OCI-M2 (cell line): ENCODE measurements at regions not wholly inside any gene's neighbourhood (a gene's known extent, or its start where the extent isn't known, plus 50 kb on each side); places are given as distances from the start of the nearest gene placed in this dataset.

ENCODE experiments used
- DNase-seq: peaks from one replicate; lab custom pipeline; 2025; ENCODE audit not compliant: unreplicated experiment; lab: John Stamatoyannopoulos, UW

DNA sequence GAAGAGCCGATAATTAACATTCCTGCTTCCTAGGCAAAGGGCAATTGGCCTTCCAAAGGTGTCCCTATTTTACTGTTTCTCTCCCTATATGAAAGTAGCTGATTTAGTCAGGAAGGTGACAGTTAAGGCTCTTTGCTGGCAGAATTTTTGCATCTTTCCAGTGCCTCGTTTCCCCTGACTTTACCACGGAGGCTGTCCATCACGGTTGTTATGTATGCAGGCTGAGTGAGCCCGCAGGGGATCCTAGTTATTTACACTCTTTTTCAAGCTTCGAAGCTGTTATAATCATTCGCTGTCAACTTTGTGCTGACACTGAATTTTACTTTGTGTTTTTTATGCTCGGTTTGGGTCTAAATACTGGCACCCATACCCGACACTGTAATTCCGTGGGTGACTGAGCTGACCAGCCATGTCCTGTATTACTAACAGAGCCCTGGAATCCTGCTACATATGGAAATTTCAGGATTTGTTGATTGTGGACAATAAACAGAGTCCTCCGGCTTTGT, 713.8 kb upstream of the FANCL start:
- no peak for DNase-seq

DNA sequence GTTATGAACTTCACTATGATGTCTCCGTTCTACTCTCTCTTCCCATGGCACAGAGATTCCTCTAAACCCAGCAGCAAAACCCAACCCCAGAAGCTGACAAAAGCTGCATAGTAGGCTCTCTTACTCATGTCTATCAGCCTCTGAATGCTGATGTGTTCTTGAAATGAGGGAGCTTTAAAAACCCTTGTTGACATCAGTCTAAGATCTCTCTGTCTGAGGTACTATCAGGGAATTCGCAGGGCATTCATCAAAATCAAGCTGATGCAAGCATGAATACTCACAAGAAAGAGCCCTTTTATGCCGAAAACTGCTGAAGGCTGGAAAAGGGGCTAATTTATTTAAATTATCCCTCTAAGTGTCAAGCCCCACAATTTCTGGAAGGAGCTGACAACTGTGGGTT, 710.6 kb upstream of the FANCL start:
- DNase-seq, result no peak

DNA sequence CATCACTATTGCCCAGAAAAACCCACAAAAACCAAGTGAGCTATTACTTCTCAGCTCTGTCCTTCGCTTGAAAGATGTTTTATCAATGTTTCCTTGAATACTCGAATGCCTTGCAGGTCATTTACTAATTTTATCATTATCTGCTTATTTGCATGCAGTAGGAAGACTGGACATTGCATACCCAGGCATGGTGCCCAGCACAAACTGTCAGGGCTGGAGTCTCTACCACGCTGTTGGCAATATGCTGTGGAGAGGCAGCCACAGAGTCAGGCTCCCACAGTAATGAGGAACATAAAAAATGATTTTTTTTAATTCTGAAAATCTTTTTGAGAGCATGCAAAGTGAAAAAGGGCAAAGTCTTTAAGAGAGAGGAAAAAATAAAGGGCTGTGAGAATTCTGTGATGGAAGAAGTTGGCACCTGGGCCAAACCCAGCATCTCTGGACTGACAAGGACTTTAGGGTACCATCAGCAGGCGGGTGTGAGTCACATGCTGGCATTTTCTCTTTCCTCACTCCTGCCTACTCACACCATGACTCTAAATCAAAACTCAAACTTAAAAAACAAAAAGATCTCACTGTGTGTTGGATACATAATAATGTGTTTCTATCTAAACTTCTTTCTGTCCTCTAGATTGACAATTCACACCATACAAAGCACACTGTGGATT, 709.8 kb upstream of the FANCL start:
- DNase-seq, result no peak

DNA sequence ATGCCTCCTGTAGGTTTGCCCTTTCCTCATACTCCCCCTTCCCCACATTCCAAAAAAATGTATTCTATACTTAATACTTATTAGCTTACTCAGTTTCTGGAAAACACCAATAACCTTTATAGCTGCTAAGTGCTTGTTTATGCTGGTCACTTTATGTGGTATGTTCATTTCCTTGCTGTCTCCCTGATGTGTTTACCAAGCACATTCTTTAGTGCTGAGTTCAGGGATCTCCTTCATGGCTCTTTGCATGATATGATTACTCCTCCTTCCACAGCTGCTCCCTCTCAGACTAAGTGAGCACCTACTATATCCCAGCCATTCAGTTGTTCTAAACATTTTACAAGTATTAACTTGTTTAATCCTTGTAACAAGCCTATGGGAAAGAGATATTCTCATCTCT, 698.3 kb upstream of the FANCL start:
- no peak for DNase-seq

DNA sequence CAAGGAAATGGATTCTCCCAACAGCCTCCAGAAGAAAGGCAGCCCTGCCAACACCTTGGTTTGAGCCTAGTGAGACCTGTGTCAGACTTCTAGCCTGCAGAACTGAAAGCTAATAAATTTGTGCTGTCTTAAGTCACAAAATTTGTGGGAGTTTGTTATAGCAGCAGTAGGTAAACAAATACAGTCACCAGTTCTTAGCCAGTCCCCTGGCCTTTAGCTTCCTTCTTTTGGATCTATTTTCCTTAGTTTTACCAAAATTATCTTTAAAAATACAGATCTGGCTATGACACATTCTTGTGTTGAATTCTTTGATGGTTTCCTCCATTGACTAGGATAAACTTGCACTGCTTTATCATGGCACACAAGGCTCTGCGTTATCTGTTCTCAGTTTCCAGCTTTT, 697.9 kb upstream of the FANCL start:
- no peak for DNase-seq

DNA sequence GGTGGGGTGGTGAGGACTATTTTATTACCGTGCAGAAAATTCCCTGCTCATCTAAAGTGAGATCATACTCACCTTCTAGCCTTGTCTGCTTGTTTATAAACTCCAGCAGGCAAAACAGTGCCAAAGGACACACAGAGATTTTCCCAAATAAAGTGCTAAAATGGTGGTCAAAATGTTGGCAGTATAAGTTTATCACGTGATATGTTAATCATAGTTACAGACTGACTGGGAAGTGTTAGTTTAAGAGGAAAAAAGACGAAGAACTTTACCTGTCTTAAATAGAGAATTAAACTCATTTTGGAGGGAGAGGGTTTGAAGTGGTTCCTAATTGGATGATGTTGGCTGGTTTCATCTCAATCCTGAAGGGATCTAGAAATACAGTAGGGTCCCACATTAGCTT, 691.7 kb upstream of the FANCL start:
- DNase-seq, result no peak

DNA sequence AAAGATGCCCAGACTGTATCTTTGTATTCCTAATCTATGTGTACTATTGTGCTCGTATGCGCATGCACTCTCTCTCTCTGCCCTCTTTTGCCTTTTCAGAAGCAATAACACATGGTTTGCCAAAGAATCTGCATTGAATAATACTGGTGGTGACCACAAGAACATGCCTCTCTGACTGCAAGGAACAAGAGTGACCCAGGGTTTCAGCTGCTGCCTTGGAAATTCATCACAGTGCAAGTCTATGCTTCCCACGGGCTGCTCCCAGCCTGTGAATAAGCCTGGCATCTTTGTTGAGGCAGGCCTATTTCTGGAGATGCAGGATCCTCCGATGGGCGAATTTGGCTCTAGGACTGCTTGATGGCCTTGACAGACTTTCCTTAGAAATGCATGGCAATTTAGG, 689.4 kb upstream of the FANCL start:
- DNase-seq, result no peak

DNA sequence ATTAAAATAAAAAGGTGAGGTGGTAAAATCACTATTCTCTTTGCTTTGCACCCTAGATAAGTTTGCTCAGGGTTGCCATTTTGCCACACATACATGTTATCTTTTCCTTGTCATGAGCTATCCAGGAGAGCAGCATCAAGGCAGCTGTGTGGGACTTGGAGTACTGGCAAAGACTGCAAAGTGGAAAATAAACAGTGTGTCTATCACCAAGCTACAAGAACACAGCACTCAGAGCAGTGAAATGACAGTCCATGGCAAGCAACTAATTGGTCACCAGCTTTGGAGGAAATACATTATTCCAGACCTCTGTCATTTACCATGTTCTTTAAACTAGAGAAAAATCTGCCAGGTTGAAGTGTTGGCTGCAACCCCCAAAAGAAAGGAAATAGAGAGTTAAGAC, 687.8 kb upstream of the FANCL start:
- no peak for DNase-seq

DNA sequence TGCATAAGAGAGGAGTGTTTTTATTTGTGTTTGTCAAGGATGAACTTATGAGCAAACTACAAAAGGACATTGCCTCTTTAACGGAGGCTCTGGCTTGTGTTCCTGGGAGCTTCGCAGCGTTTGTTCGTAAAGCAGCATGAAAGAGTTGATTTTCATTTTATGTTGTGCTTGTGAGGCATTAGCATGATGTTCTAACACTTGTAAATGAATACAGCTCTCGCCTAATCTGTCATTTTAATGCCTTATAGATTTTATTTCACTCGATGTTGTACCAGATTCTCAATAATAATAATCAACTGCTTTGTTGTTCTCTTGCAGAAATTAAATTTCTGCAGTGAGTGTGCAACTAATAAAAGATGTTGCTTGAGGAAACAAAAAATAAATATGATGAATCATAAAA, 687.3 kb upstream of the FANCL start:
- no peak for DNase-seq

DNA sequence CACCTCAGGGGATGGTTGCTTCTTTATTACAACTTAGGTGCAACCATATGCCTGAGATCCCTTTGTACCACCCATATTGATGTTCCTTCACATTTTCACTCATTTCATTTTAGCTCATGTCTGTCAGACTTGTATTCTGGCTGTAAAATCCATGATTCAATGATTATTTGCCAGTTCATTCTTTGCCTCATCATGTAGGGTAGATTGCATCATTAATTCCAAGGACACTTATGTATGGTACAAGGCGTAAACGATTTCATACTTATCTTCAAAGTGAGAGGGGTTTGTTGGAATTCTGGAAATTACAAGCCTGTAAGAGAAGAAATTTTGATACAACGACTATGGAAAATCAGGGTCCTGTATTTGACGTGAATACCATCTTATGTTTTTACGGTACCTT, 685.0 kb upstream of the FANCL start:
- DNase-seq, result no peak

DNA sequence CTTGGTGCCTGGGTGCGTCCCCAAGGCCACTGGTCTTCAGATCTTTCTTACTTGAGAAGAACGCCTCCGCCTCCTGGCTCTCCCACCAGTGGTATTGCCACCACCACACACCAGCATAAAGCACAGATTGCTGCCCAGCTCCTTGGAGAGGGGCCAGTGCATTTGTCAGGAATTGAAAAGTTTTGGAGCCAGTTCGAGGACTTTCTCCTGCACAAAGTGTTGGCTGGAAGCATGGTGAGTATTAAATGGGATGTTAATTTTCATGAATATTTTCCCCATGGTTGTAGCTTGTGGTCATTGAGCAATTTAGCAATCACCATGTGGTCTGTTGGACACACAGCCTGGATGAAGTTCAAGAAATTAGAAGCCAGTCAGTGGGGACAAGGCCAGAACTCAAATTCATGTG, 684.6 kb upstream of the FANCL start:
- DNase-seq, result no peak

DNA sequence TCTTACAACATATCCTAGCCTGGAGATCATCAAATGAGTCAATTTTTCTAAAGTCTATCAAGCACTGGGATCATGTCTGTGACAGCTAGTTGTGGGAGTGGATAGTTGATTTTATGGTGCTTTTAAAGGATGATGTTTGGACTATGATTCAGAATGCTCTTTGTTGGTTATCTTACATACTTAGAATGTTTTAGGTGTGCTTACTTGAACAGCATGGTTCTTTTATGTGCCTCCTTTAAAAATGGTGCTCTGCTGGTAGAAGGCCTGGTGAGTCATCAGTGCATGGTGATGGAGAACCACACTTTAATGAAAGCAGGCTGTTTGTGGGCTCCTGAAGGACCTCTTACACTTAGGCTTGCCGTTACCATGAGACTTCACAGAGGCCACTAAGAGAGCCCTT, 682.7 kb upstream of the FANCL start:
- no peak for DNase-seq

DNA sequence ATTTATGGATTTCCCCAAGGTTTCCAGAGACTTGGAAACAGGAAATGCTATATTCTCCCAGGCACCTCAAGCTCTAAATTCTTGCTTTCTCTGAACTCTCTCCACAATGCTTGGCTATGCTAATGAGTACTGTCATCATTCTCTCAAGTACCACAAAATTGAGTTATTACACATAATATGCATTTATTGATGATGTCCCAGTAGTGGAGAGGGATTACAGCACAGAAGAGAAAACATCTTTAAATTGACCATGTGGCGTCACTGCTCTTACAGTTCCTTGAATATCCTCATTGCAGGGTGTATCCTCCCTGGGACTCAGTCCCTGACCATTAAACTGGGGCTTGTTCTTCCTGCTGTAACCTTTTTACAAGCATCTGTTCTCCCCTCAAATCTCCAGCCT, 681.1 kb upstream of the FANCL start:
- DNase-seq, result no peak

DNA sequence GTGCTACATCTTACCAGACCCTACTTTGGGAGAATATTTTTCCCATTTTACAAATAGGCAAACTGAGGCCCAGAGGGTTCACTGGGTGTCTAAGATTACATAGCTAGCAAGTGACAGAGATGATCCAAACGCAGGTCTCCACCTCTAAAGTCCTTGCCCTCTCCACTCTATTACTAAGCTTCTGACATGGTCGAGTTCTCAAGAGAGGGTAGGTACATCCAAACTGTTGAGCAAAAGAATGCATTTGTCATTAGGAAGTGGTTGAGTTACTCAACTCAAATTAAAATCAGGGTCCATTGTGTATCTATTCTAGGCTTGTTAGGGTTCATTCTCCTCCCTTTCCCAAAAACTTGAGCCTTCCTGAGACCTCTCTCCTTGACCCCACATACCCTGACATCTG, 680.6 kb upstream of the FANCL start:
- no peak for DNase-seq

DNA sequence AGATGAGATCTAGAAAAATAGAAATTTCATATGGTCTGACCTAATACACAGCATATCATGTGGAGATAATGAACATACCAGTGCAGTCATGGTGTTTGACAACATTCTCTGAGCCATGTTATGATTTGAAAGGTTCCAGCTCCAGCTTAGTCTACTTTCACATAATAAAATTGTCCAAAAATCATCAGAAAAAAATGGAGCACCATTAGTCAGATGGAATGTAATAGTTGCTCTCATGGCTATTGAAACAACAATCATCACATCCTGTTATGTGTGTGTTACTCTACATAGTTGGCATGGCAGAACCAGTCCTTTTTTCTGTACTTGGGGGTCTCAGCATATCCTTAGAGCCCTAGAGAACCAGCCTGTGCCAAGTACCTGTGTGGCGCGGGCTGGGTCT, 678.9 kb upstream of the FANCL start:
- no peak for DNase-seq

DNA sequence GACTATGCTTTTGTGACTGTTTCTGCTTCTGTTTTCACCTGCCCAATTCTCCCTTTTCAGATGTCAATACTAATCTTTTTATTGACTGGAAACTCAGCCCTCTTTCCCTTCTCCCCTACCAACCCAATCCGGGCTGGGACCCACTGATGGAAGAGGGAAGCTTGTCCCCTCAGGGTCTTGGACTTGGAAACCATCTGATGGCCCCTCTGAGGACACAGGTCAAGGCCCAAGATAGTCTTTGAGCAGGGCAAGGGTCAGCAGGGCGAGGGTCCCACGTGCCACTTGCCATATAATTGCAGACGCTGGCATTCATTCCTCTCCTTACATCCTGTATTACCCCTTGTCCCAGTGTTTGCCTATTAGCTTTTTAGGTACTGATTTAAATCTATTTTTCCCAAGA, 678.2 kb upstream of the FANCL start:
- no peak for DNase-seq

DNA sequence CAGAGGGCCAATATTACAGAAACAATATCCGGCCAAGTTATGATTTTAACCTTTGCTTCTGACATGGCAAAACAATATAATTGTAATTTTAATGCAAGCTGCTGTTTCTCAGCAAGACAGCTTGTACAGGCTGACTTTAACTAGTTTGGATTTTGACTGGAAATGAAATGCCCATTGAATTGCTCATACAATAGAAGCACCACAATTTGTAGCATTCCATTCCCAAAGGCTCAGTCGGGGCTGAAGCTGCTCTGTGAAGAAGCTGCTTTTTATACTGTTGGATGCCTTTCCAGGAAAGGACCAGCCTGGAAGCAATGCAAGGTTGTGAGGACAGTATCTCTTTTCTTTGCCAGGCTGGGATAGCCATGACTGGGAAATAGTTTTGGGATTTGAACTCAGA, 677.0 kb upstream of the FANCL start:
- no peak for DNase-seq

DNA sequence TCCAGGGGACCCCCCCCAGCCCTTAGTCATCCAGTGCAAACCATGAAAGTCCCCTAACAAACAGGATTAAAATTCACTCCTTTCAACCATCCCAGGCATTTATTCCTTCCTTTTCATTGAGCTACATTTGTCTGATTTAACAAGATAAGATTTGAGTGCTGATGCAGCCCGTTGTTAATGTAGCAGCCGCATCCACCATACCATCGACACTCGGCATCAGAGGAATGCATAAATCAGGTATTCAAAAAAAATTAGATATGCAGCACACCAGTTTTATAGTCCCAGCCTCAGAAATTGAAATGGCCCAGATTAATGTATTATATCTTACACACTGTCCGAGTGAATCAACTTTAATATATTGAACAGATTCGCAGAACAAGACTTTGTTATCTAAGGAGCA, 676.5 kb upstream of the FANCL start:
- no peak for DNase-seq

DNA sequence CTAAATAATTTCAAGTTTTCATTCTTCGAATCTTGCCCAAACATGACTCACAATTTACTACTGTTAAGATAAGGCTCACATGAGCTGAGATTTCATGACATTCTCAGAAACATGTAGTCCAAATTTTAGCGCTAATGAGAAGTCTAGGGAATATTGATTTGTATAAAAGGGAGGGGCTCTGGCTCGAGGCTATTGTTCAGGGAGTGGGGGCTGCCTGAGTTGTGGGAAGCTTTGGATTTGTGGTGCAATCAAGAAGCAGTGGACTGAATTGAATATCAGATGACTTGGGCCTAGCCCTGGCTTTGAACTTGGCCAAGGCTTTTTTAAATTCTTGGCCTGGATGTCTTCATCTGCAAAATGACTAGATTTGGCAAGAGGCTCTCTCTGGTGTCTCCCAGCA, 674.9 kb upstream of the FANCL start:
- no peak for DNase-seq

DNA sequence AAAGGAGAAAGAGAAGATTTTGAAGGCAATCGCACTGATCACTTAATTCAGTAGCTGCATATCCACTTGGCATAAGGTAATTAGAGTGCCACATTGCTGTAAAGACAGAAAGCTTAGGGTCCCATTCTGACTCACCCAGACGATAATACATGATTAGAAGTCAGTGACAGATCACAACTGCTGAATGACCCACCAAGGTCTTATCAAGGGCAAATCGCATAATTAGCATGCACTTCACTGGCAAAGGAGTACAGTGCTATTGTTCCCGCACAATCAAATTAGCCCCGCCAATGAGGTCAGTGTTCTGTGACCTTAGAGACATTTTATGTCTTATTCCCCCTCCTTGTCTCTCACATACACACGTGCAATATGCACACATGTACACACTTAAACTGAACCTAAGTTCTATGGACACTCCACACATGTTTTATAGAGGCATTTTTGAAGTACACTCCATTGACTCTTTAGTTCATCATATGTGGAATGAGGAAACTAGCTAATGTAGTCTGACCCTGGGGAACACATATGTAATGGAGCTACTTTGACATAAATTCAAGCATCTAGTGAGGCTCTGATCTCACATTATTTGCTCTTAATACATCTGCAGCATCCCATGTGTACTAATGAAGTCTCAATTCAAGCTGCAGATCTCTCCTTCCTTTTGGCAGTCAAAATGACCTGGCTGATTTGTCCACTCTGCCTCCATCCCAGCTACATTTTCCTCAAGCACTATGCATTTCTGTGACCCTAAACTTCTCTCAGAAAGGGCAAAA, 673.8 kb upstream of the FANCL start:
- DNase-seq, result no peak

DNA sequence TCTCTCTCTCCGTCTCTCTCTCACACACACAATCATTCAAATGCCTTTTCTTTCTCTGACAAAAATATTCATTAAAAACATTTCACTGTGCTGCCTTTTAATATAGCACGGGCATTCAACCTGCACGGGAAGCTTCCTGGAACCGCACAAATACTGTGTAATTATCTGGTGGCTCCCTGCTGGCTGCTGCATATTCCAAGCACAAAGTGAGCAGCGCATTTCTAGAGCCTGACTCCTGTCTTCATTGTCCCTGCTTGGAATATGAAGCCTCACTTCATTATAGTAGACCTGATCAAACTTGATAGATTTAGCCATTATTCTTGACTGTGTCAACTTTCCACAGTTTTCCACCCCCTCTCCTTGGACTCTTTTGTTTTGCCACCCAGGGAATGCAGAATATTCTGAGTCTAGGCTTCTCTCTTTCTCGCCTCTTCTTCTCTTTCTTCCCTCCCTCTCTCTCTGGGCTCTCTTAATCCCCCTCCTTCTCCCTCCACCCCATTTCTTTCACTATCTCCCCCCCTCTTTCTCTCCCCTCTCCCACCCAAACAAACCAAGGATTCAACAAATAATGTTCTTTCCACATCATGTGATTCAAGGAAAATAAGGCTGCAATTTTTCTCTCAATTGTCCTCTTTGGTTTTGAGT, 672.1 kb upstream of the FANCL start:
- no peak for DNase-seq

DNA sequence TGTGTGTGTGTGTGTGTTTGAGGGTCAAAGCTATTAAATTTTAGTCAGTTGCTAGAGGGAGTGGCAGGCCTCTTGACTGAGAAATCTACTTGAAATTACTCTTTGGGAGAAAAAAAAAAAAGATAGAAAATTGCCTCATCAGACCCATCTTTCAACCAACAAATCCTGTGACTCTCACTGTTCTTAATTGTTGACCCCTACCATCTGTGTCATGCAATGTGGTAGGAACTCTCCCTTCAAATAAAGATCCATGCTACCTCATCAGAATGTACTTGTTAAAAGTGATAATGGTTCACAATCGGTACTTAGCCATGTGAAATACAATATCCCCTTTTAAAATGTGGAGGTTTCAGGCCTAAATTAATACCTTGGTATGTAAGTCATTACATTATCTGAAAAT, 670.8 kb upstream of the FANCL start:
- DNase-seq, result no peak
